HFFc6 (cell line): ENCODE measurements at regions not wholly inside any gene's neighbourhood (a gene's known extent, or its start where the extent isn't known, plus 50 kb on each side); places are given as distances from the start of the nearest gene placed in this dataset.

Experiments used
- DNase-seq: peaks from one replicate; pipeline ENCODE4 v3.0.0-alpha.2; 2018
- H3K27ac Mint-ChIP-seq: 2 replicates; pipeline ENCODE4 v1.8.0; 2020; ENCODE audit warnings: mild to moderate bottlenecking, mixed read lengths
- H3K27me3 Mint-ChIP-seq: 2 replicates; pipeline ENCODE4 v1.8.0; 2021; ENCODE audit warnings: mild to moderate bottlenecking, moderate library complexity, mixed read lengths; ENCODE audit not compliant: insufficient read depth
- H3K36me3 Mint-ChIP-seq: 2 replicates; pipeline ENCODE4 v1.8.0; 2021; ENCODE audit warnings: low read depth, mixed read lengths
- H3K4me1 Mint-ChIP-seq: 2 replicates; pipeline ENCODE4 v1.8.0; 2020; ENCODE audit warnings: low read depth, mixed read lengths
- H3K4me3 Mint-ChIP-seq: 2 replicates; pipeline ENCODE4 v1.8.0; 2020; ENCODE audit warnings: mild to moderate bottlenecking, moderate library complexity, mixed read lengths
- H3K9me3 Mint-ChIP-seq: 2 replicates; pipeline ENCODE4 v1.8.0; 2020; ENCODE audit warnings: mild to moderate bottlenecking, mixed read lengths
- CTCF ChIP-seq: fragments of 200-600 bp; sonication (generic); IDR thresholded peaks from 2 replicates; pipeline ENCODE4 v1.5.0; 2021; ENCODE audit warnings: antibody characterized with exemption, mild to moderate bottlenecking

- Mint-ChIP-seq H3K4me3 (no peak overlapping the region), H3K36me3 (no peaks in the 10 kb centered on the region), H3K27me3 (no peaks in the 10 kb centered on the region), H3K9me3 (peaks cover 34% of the 10 kb centered on the region), H3K4me1 (no peaks in the 10 kb centered on the region), H3K27ac (no peak overlapping the region)
- TF ChIP-seq CTCF = no peak
- no peak for DNase-seq
Measured at GRCh38 chr1:104064399-104064798, 314.7 kb downstream of the AMY1C start.

- Mint-ChIP-seq H3K9me3 (peaks cover 23% of the 10 kb centered on the region), H3K36me3 (no peaks in the 10 kb centered on the region; the same call in 1 of the 2 replicates), H3K4me3 (no peak overlapping the region), H3K27me3 (no peaks in the 10 kb centered on the region; the same call in 1 of the 2 replicates), H3K4me1 (no peaks in the 10 kb centered on the region), H3K27ac (no peak overlapping the region)
- TF ChIP-seq CTCF = no peak
- DNase-seq = no peak
Measured at GRCh38 chr1:104072915-104073371, 323.2 kb downstream of the AMY1C start.

- Mint-ChIP-seq H3K36me3 (no peaks in the 10 kb centered on the region; the same call in 1 of the 2 replicates), H3K27me3 (no peaks in the 10 kb centered on the region; the same call in 1 of the 2 replicates), H3K4me3 (no peak overlapping the region), H3K27ac (no peak overlapping the region), H3K4me1 (no peaks in the 10 kb centered on the region), H3K9me3 (peaks cover 18% of the 10 kb centered on the region)
- TF ChIP-seq CTCF = no peak
- DNase-seq = no peak
Measured at GRCh38 chr1:104073463-104073902, 323.8 kb downstream of the AMY1C start.

GRCh38 chr1:104082221-104082620 lies 332.5 kb downstream of the AMY1C start:
- Mint-ChIP-seq H3K9me3 (no peaks in the 10 kb centered on the region; the same call in none of the 2 replicates), H3K27ac (no peak overlapping the region), H3K4me3 (no peak overlapping the region), H3K36me3 (no peaks in the 10 kb centered on the region), H3K4me1 (no peaks in the 10 kb centered on the region), H3K27me3 (no peaks in the 10 kb centered on the region; the same call in 1 of the 2 replicates)
- no peak for TF ChIP-seq CTCF
- no peak for DNase-seq

- no peak for DNase-seq
- peaks cover 4% of the 10 kb centered on the region for H3K9me3 Mint-ChIP-seq
- no peak overlapping the region for H3K27ac Mint-ChIP-seq
Measured at GRCh38 chr1:104084380-104084779, 334.7 kb downstream of the AMY1C start.

More at GRCh38 chr1:104084380-104084779, 334.7 kb downstream of the AMY1C start:
- Mint-ChIP-seq H3K27me3 (no peaks in the 10 kb centered on the region), H3K4me1 (no peaks in the 10 kb centered on the region), H3K36me3 (no peaks in the 10 kb centered on the region), H3K4me3 (no peak overlapping the region)
- no peak for TF ChIP-seq CTCF
